ENCODE measurements at regions not wholly inside any gene's neighbourhood (a gene's known extent, or its start where the extent isn't known, plus 50 kb on each side); places are given as distances from the start of the nearest gene placed in this dataset.
"Not testable (repeated sequence)": the region's sequence is repeated elsewhere in the genome, so short reads cannot be mapped to it uniquely, and the experiment has no call there.

DNA sequence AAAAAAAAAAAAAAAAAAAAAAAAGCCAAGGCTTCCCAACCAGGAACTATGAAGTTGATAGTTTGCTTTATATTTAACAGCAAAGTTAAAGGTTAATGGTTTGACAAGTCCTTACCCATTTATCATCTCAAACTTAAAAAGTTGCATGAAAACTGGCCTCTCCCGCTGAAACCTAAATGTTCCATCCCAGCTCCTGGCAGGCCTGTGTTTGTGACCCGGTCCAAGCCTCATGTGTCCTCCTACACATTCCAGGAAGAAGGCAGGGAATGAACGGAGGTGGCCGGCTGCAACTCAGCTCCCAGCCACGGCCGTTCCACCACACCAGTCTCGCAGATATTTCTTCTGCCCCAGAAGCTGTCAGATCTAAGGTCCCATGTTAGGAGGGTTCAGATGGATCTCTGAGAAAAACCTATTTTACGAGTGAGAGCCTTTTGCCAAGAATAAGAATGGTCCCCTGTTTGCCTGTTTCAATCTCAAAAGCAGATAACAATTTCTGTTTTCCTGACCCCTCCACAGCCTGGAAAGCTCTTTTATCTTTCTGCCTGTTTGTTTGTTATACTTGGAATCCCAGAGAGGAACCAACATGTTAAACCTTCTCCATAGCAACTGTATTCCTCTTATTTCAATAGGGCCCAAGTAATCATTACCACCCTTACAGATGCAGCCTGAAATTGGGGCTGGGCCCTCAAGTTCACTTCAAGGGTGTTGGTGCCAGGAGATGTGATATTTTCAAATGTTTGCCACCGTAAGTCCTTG, 56.5 kb downstream of the KCTD12 start:
- peak; percentile 85 for ATAC-seq
- peak; percentile 59 for DNase-seq
- intact Hi-C loops (cut with micrococcal nuclease) = no loop called here

GRCh38 chr13:76828316-76828741, 57.9 kb downstream of the KCTD12 start:
- intact Hi-C loops (cut with micrococcal nuclease) = no loop called here
- ATAC-seq = no peak
- no peak for DNase-seq

- no peak for ATAC-seq
- intact Hi-C loops (cut with micrococcal nuclease) = no loop called here
- no peak for DNase-seq
Observed at GRCh38 chr13:76826527-76826926, 59.7 kb downstream of the KCTD12 start.

- intact Hi-C loops (cut with micrococcal nuclease) = no loop called here
- DNase-seq (no peak), ATAC-seq (no peak)
Observed at GRCh38 chr13:76825430-76825829, 60.8 kb downstream of the KCTD12 start.

- DNase-seq (no peak), ATAC-seq (no peak)
- intact Hi-C loops (cut with micrococcal nuclease) = no loop called here
Observed at GRCh38 chr13:76823969-76824368, 62.2 kb downstream of the KCTD12 start.

GRCh38 chr13:76822698-76823267, 63.4 kb downstream of the KCTD12 start:
- DNase-seq (no peak), ATAC-seq (peak; percentile 36)
- intact Hi-C loops (cut with micrococcal nuclease) = no loop called here

DNA sequence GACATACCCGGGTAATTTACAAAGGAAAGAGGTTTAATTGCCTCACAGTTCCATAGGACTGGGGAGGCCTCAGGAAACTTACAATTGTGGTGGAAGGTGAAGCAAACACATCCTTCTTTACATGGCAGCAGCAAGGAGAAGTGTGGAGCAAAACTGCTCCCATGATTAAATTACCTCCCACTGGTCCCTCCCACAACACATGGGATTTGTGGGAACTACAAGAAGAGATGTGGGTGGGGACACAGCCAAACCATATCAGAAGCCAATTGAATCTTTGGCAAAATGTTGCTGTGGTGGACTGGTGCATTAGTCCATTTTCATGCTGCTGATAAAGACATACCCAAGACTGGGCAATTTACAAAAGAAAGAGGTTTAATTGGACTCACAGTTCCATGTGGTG, 65.0 kb downstream of the KCTD12 start:
- intact Hi-C loops (cut with micrococcal nuclease) = not testable (repeated sequence)
- ATAC-seq = peak; percentile 9

GRCh38 chr13:76820759-76821158, 65.4 kb downstream of the KCTD12 start:
- DNase-seq = peak; percentile 67
- peak; percentile 96 for ATAC-seq
- intact Hi-C loops (cut with micrococcal nuclease) = no loop called here

More for the DNA sequence above, 65.0 kb downstream of the KCTD12 start:
- not testable (repeated sequence) for DNase-seq

DNA sequence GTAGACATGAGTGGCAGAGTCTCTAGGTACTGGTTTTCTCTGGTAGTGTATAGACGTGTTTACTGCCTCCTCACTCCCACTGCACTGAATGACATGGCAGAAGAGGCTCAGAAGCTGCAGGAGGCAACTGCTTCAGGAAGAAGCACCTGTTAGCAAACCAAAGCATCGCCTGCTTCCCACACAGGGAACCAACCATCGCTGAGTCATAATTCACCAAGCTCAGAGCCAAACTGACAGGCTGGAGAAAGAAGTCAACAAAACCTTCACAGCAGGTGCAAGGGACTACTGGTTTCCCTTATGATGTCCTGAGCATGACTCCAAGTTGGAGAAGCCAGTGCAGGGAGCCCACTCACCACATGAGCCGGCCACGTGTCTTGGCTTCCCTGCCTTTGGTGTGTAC, 69.8 kb downstream of the KCTD12 start:
- intact Hi-C loops (cut with micrococcal nuclease) = loop anchor here (10.0 kb wide), 1 partner anchor 142 kb away; no protein-coding TSS in a partner anchor
- no peak for DNase-seq
- ATAC-seq = no peak

- no peak for ATAC-seq
- intact Hi-C loops (cut with micrococcal nuclease) = loop anchor here (10.0 kb wide), 1 partner anchor 141 kb away; no protein-coding TSS in a partner anchor
- no peak for DNase-seq
Observed at GRCh38 chr13:76815344-76815743, 70.9 kb downstream of the KCTD12 start.

DNA sequence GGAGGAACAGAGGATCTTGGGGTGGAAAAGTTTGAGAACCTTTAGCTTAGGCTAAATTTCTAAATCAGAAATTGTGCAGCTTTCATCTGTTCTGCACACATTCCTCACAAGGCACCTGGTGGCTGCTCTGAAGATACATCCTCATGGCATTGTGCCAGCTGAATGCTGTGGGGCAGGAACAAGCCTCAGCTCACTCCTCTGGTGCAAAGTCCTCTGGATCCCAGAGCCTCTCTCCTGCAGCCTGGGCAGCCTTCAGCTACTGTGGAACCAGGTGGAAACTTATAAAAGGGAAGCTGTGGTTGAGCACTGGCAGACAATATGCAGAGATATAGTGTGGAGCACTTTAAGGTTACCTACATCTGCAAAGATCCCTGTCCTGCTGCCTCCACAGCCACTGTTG, 72.3 kb downstream of the KCTD12 start:
- intact Hi-C loops (cut with micrococcal nuclease) = loop anchor here (10.0 kb wide), 1 partner anchor 139 kb away; no protein-coding TSS in a partner anchor
- DNase-seq = no peak
- no peak for ATAC-seq

GRCh38 chr13:76813000-76813691, 73.1 kb downstream of the KCTD12 start:
- intact Hi-C loops (cut with micrococcal nuclease) = loop anchor here (10.0 kb wide), 1 partner anchor 138 kb away; no protein-coding TSS in a partner anchor
- ATAC-seq (peak; percentile 80), DNase-seq (peak; percentile 68)

DNA sequence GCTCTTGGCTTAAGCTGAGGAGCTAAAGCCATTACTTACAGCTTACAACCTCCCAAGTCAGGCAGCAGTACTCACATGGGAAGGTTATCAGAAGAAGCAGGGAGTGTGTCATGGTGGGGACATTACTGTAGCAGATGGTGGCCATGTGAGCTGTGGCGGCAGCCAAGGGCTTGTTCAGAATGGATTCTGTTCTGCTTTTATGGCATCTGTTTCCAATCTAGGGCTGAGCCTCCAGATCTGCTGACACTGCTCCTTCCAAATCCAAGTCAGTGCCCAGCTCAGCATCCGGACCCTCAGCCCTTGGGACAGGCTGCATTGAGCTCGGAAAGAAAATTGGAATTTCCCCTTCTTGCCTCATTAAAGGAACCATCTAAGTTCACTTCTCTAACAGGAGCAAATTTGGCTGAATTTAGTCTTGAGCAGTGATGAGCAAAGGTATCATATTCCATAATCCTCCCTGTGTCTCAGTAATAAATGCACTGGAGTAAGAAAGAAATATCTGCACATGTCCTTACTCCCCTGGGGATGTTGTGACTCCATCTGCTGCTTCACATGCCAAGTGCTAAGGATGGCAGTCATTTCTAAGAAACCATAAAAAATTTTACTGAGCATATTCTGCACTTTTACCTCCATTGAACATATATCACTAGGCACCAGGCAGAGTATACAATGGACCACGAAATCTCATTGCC, 73.9 kb downstream of the KCTD12 start:
- intact Hi-C loops (cut with micrococcal nuclease) = loop anchor here (10.0 kb wide), 1 partner anchor 138 kb away; no protein-coding TSS in a partner anchor
- ATAC-seq (peak; percentile 96), DNase-seq (peak; percentile 80)

DNA sequence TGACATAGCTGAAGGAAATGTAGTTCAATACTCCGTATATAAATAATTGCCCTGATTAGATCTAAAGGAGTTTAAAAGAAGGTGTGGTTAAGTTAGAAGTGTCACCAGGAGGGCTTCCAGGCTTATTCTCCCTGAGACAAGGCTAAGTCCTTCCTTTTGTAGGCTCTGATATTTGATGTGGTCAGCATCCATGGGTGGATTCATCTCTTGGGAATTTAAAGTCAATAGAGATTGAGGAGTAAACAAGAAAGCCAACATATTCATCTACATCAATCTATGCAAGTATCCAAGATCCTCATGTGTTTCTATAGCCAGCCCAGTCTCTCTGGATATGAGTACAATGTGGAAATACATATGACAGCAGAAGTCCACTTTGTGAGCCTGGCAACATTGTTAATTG, 76.8 kb downstream of the KCTD12 start:
- DNase-seq = no peak
- intact Hi-C loops (cut with micrococcal nuclease) = no loop called here
- ATAC-seq = no peak

- intact Hi-C loops (cut with micrococcal nuclease) = no loop called here
- DNase-seq = no peak
- ATAC-seq = no peak
Observed at GRCh38 chr13:76808927-76809326, 77.3 kb downstream of the KCTD12 start.

DNA sequence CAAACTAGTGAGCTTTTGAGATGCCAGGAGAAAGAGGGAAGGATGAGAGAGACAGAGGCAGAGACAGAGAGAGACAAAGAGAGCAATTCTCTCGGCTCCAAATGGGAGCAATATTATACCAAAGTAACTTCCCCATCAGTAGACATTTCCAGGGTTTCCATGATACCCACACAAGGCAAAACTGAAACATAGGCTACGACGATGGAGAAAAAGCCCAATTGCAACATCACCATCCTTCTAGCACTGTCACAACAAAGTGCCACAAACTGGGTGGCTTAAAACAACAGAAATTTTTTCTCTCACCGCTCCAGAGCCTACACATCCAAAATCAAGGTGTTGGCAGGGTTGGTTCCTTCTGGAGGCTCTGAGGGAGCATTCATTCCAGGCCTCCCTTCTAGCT, 81.4 kb downstream of the KCTD12 start:
- ATAC-seq (no peak), DNase-seq (no peak)
- intact Hi-C loops (cut with micrococcal nuclease) = no loop called here

DNA sequence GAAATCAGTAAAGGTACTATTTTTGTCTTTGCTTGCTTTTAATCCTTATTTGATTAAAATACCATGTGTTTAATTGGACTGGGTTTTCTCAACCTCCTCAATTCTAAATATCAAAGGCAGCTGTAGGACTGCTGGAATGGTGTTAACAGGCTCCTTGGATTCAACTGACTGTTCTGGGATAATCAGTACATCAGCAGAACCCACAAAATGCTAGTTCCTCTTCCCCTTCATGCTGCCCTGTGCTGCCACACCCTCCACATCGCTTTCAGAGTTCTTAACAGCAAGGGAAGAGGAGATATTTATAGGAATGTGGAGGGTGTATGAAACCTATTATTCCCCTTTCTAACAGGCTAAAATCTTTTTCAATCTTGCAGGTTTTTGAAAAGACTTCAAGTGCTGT, 82.4 kb downstream of the KCTD12 start:
- ATAC-seq = peak; percentile 77
- intact Hi-C loops (cut with micrococcal nuclease) = no loop called here
- no peak for DNase-seq

DNA sequence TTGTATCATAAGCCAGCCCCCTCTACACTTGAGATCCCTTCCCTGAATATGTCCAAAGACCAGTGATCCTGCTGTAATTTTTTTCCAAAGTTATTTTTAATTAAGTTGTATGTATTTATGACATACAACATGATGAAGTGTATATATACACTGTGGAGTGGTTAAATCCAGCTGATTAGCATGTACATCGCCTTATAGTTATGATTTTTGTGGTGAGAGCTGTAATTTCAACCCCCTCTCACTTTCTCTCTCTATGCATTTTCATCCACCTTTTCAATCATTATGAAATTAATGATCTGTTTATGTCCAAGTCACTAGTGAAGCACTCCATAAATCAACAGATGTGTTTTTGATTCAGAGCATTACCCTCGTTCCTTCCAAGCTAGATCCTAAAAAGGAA, 85.3 kb downstream of the KCTD12 start:
- intact Hi-C loops (cut with micrococcal nuclease) = no loop called here
- DNase-seq = no peak
- no peak for ATAC-seq

DNA sequence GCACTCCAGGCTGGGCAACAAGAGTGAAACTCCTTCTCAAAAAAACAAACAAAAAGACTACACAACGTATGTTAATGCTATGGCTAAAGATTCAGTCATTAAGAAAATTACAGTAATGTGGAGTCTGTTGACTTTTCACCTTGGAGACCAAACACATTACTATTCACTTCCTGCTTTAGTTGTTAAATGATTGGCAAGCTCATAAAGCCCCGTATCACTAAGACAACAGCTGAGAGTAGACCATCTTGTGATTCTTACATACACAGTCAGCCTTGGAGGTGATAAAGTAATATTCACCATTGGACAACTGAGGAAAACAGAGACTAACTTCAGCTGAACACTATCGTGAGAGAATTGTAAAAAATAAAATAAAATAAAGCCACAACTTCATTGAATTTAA, 86.5 kb downstream of the KCTD12 start:
- intact Hi-C loops (cut with micrococcal nuclease) = no loop called here
- DNase-seq (no peak), ATAC-seq (no peak)

DNA sequence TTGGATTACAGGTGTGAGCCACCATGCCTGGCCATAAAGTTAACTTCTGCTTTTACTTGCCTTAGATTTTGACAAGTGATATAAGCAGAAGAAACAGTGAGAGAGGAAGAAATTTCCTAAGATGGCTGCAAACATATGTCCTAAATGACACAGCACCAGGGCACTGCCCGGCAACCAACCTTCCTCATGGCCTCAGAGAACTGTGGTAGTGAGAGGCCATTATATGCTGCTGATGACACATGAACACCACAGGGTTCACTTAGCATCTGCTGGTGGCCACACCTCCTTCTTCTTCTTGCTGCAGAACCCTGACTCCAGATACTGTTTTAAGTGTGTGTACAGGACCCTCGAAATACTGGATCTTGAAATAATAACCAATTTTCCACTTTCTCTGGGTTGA, 88.2 kb downstream of the KCTD12 start:
- DNase-seq = no peak
- intact Hi-C loops (cut with micrococcal nuclease) = no loop called here
- no peak for ATAC-seq

Measured in left ventricle myocardium superior (tissue), 1 donor.